Astrocyte of the spinal cord (primary cell): ENCODE measurements at regions not wholly inside any gene's neighbourhood (a gene's known extent, or its start where the extent isn't known, plus 50 kb on each side); places are given as distances from the start of the nearest gene placed in this dataset.
"Not testable (repeated sequence)": the region's sequence is repeated elsewhere in the genome, so short reads cannot be mapped to it uniquely, and the experiment has no call there.

Experiments
- DNase-seq: peaks from one replicate; pipeline ENCODE4 v3.0.0; 2011; ENCODE audit warnings: low read depth, low spot score
- H3K4me3 ChIP-seq: 2 replicates; pipeline ENCODE4 v1.5.1; 2011; ENCODE audit warnings: low read depth, mild to moderate bottlenecking, low read length, moderate library complexity
- CTCF ChIP-seq: IDR thresholded peaks from 2 replicates; pipeline ENCODE4 v1.5.1; 2012; ENCODE audit warnings: low read depth, mild to moderate bottlenecking, low read length, inconsistent platforms
- in situ Hi-C: cut with HindIII; loops from 2 replicates; pipeline ENCODE4 v1.10.0; 2017; ENCODE audit warnings: low sequenced_read_pairs

DNA sequence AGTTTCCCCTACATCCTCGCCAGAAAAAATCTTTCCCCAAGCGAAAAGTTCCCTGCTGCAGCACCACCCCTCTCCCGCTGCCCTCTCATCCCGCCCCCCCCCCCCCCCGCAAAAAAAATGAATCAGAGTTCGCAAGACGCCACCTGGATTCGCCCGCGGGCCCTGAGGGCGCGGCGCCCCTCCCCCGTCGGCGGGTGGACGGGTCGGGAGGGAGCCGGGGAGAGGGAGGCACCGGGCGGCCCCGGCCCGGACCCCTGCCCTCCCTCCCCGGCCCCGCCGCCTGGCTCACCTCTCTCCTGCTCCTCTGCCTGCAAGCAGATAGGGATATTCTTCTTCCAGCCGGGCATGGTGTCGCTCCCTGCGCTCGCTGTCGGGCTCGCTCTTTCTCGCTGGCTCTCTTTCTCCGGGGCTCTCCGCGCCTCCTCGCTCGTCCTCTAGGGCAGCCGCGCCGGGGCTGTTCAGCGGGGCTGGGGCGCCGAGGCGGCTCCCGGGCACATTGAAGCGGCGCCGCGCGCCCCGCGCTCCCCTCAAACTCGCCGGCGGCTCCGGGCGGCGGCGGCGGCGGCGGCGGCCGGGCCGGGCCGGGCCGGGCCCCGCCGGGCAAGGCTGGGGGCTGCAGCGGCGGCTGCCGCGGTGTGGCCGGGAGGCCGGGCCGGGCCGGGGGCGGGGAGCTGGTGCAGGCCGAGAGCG is 200.3 kb upstream of the CAND1 start:
- in situ Hi-C loops = no loop called here
- H3K4me3 ChIP-seq = peak overlapping the region; percentile 51
- peak; percentile 43 for DNase-seq
- TF ChIP-seq CTCF = no peak

DNA sequence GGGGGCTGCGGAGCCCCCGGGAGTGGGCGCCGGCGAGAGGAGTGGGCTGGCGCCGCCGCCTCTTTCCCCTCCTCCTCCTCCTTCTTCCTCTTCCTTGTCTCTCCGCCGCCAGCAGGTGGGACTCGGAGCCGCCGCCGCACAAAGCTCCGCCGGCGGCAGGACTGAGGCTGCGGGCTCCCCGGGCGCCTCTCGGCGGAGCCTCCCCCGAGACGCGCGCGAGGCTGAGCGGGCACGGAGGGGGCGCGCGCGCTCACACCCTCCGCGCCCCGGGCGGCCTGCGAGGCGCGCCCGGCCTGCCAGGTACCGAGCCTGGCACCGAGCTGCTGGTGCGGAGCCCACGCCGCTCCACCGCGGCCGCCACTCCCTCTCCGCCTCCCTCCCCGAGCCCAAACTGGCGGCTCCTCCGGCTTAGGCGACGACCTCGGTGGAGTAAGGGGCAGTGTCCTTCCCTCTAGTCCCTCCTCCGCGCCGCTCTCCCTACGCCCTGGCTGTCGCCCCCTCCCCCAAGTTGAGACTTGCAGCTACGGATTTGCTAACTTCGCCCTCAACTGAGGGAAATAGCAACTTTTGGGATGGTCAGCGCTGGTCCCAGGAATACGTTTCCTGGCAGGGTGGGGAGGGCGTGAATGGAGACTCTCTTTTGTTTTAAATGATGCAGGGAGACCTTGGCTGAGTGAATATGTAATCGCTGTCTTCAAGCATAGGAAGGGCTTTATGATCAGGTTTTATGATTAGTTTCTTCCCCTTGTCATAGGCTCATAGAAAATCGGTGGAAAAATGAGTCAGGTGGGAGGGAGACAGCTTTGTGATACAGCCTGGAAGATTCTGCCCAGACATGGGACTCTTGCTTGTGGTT is 199.5 kb upstream of the CAND1 start:
- DNase-seq = peak; percentile 18
- peak overlapping the region; percentile 42 for H3K4me3 ChIP-seq
- in situ Hi-C loops = no loop called here
- TF ChIP-seq CTCF = no peak

- DNase-seq = no peak
- in situ Hi-C loops = no loop called here
- TF ChIP-seq CTCF = no peak
- no peak overlapping the region for H3K4me3 ChIP-seq
These were observed 198.9 kb upstream of the CAND1 start for GRCh38 chr12:67070307-67070600.

DNA sequence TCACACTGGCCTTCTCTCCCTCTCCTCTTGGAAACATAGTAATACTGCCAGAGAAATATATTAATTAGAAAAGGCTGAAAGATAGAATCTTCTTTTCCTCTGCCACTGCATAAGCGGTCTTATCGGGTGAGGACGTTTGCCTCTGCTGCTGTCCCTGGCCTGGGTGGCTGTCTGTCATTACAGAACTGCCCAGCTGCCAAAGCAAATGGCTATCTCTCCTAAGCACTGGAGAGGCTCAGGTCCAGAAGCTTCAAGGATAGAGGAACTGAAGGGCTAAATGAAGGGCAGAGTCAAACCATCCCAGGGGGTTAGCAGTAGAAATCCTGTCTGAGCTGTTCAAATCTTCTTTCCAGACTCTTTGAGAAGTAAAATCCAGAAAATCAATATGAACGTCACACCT is 198.6 kb upstream of the CAND1 start:
- in situ Hi-C loops = no loop called here
- no peak overlapping the region for H3K4me3 ChIP-seq
- no peak for DNase-seq
- TF ChIP-seq CTCF = no peak

- in situ Hi-C loops, H3K4me3 ChIP-seq, DNase-seq: not testable (repeated sequence)
These were observed 196.9 kb upstream of the CAND1 start for GRCh38 chr12:67072281-67072680.

DNA sequence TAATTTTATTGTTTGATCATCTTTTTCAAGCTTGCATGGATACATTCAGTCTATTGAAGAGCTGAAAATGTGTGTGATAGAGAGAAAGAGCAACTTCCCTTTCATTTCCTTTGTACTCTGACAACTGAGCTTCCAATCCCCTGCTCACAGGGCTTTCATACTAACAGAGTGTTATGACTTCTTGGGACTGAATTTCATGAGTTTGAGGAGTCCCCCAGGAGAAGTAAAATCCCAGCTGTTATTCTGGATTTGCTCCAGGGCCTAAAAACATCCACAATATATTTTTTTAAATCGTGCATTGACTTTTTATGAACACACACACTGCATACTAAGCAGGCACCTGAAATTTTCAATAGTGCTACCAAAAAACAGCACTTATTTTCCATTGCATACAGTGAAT is 195.8 kb upstream of the CAND1 start:
- H3K4me3 ChIP-seq = no peak overlapping the region
- in situ Hi-C loops = no loop called here
- DNase-seq = no peak
- TF ChIP-seq CTCF = no peak

DNA sequence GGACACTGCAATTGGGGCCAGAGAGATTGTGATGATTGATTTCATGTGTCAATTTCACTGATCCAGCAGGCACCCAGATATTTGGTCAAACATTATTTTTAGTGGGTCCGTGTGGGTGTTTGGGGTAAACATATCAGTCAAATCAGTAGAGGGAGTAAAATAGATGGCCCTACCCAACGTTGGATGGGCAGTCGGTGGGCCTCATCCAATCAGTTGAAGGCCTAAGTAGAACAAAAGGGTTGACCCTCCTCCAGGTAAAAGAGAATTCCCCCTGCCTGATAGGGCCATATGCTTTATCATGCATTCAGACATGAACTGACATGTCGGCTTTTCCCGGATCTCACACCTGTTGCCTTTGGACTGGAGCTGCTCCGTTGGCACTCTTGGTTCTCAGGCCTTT is 195.1 kb upstream of the CAND1 start:
- no peak for DNase-seq
- H3K4me3 ChIP-seq = no peak overlapping the region
- in situ Hi-C loops = no loop called here
- TF ChIP-seq CTCF = no peak
